ENCODE measurements at regions not wholly inside any gene's neighbourhood (a gene's known extent, or its start where the extent isn't known, plus 50 kb on each side); places are given as distances from the start of the nearest gene placed in this dataset.
A peak's percentile ranks its signal among the peaks of the same experiment; 100 is the strongest.

- DNase-seq: no peak
These were observed 124.8 kb upstream of the ANO1 start for GRCh38 chr11:69953356-69953755.

- DNase-seq: no peak
These were observed 123.4 kb upstream of the ANO1 start for GRCh38 chr11:69954756-69955155.

GRCh38 chr11:69956669-69957190, 121.4 kb upstream of the ANO1 start:
- no peak for DNase-seq

GRCh38 chr11:69957849-69958248, 120.3 kb upstream of the ANO1 start:
- DNase-seq: no peak

GRCh38 chr11:69958308-69958707, 119.8 kb upstream of the ANO1 start:
- DNase-seq: no peak

GRCh38 chr11:69959461-69959860, 118.7 kb upstream of the ANO1 start:
- no peak for DNase-seq

GRCh38 chr11:69961738-69962137, 116.4 kb upstream of the ANO1 start:
- DNase-seq: no peak

GRCh38 chr11:69962152-69962551, 116.0 kb upstream of the ANO1 start:
- DNase-seq: no peak

GRCh38 chr11:69963533-69964246, 114.4 kb upstream of the ANO1 start:
- no peak for DNase-seq

- no peak for DNase-seq
These were observed 113.9 kb upstream of the ANO1 start for GRCh38 chr11:69964247-69964643.

- no peak for DNase-seq
These were observed 112.1 kb upstream of the ANO1 start for GRCh38 chr11:69965821-69966582.

GRCh38 chr11:69966583-69966835, 111.6 kb upstream of the ANO1 start:
- DNase-seq: no peak

GRCh38 chr11:69966910-69967483, 111.1 kb upstream of the ANO1 start:
- no peak for DNase-seq

GRCh38 chr11:69967484-69967883, 110.6 kb upstream of the ANO1 start:
- no peak for DNase-seq

GRCh38 chr11:69968396-69969347, 109.4 kb upstream of the ANO1 start:
- DNase-seq: no peak

- DNase-seq: no peak
These were observed 108.0 kb upstream of the ANO1 start for GRCh38 chr11:69969890-69970784.

GRCh38 chr11:69970785-69971535, 107.2 kb upstream of the ANO1 start:
- no peak for DNase-seq

- peak; percentile 32 for DNase-seq
These were observed 106.4 kb upstream of the ANO1 start for GRCh38 chr11:69971741-69972140.

- DNase-seq: peak; percentile 52
These were observed 105.7 kb upstream of the ANO1 start for GRCh38 chr11:69972351-69972802.

- no peak for DNase-seq
These were observed 103.6 kb upstream of the ANO1 start for GRCh38 chr11:69974528-69974927.

GRCh38 chr11:69975822-69976221, 102.3 kb upstream of the ANO1 start:
- no peak for DNase-seq
